Urothelium cell line (cell line): ENCODE measurements at regions not wholly inside any gene's neighbourhood (a gene's known extent, or its start where the extent isn't known, plus 50 kb on each side); places are given as distances from the start of the nearest gene placed in this dataset.
A peak's percentile ranks its signal among the peaks of the same experiment; 100 is the strongest.
"Not testable (repeated sequence)": the region's sequence is repeated elsewhere in the genome, so short reads cannot be mapped to it uniquely, and the experiment has no call there.

Experiments used
- DNase-seq: peaks from one replicate; pipeline ENCODE4 v3.0.0; 2011; ENCODE audit warnings: low spot score, mixed read lengths
- FAIRE-seq: peaks from 2 replicates; lab custom pipeline; 2011; peaks lifted over from hg19 to GRCh38; lab: Jason Lieb, UNC

- not testable (repeated sequence) for DNase-seq, FAIRE-seq
Observed at GRCh38 chr1:95167503-95167902, 50.3 kb downstream of the TLCD4 start.

- no peak for DNase-seq
- FAIRE-seq = no peak
Observed at GRCh38 chr1:95168028-95168427, 50.9 kb downstream of the TLCD4 start.

GRCh38 chr1:95168761-95169351, 51.7 kb downstream of the TLCD4 start:
- FAIRE-seq = no peak
- DNase-seq = no peak

GRCh38 chr1:95169548-95169947, 52.4 kb downstream of the TLCD4 start:
- DNase-seq (peak; percentile 54), FAIRE-seq (no peak)

- FAIRE-seq = no peak
Observed at GRCh38 chr1:95171270-95172245, 54.4 kb downstream of the TLCD4 start.

GRCh38 chr1:95176861-95177260, 57.1 kb upstream of the RWDD3 start:
- FAIRE-seq = no peak
- DNase-seq = no peak

More at GRCh38 chr1:95171270-95172245, 54.4 kb downstream of the TLCD4 start:
- no peak for DNase-seq

GRCh38 chr1:95179205-95179986, 54.6 kb upstream of the RWDD3 start:
- DNase-seq (no peak), FAIRE-seq (no peak)

- DNase-seq (no peak), FAIRE-seq (no peak)
Observed at GRCh38 chr1:95180371-95180770, 53.6 kb upstream of the RWDD3 start.

GRCh38 chr1:95181096-95181495, 52.9 kb upstream of the RWDD3 start:
- no peak for FAIRE-seq
- DNase-seq = no peak

GRCh38 chr1:95183952-95184351, 50.1 kb upstream of the RWDD3 start:
- no peak for DNase-seq
- no peak for FAIRE-seq
